Chondrocyte (in vitro differentiated cells): ENCODE measurements at regions not wholly inside any gene's neighbourhood (a gene's known extent, or its start where the extent isn't known, plus 50 kb on each side); places are given as distances from the start of the nearest gene placed in this dataset.

ENCODE experiments used
- DNase-seq: peaks from one replicate; pipeline ENCODE4 v3.0.0; 2021; ENCODE audit warnings: mixed read lengths, low spot score
- H3K27ac Mint-ChIP-seq: one replicate; pipeline ENCODE4 v1.8.0; 2021; ENCODE audit warnings: mild to moderate bottlenecking, moderate library complexity, mixed read lengths; ENCODE audit not compliant: unreplicated experiment
- H3K27me3 Mint-ChIP-seq: 2 replicates; pipeline ENCODE4 v1.8.0; 2021; ENCODE audit warnings: low read depth, mixed read lengths
- H3K36me3 Mint-ChIP-seq: 2 replicates; pipeline ENCODE4 v1.8.0; 2021; ENCODE audit warnings: low read depth, mixed read lengths
- H3K4me1 Mint-ChIP-seq: 2 replicates; pipeline ENCODE4 v1.8.0; 2021; ENCODE audit warnings: low read depth, mild to moderate bottlenecking, mixed read lengths
- H3K4me3 Mint-ChIP-seq: one replicate; pipeline ENCODE4 v1.8.0; 2021; ENCODE audit warnings: mild to moderate bottlenecking, moderate library complexity, mixed read lengths; ENCODE audit not compliant: unreplicated experiment
- H3K9me3 Mint-ChIP-seq: 2 replicates; pipeline ENCODE4 v1.8.0; 2021; ENCODE audit warnings: low read depth, mixed read lengths
- TF ChIP-seq, protein P1 (sequence below): fragments of 200-600 bp; sonication (generic); IDR thresholded peaks from 2 replicates; pipeline ENCODE4 v1.5.0; 2021; ENCODE audit warnings: antibody characterized with exemption, mild to moderate bottlenecking, moderate library complexity

DNA sequence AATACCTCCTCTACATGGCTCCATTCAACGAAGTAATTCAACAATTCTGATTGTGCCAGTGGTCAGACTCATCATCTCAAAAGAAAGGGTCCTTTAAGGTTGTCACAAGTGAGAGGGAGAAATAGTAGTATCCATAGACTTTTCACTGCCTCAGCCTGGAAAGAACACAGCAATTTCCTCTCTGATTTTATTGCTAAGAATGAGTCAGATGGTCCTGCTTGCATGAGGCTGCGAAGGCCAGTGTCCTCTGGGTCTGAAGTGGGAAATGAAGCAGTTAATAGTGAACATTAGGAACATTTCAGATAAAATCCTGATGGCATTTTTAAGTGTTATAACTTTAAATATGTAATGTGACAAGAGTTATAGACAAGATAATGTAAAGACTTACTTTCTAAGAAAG, 979.0 kb downstream of the EFNA5 start:
- Mint-ChIP-seq H3K4me1 (no peaks in the 10 kb centered on the region), H3K27me3 (no peaks in the 10 kb centered on the region), H3K9me3 (no peaks in the 10 kb centered on the region), H3K4me3 (no peak overlapping the region), H3K27ac (no peak overlapping the region), H3K36me3 (no peaks in the 10 kb centered on the region)
- no peak for DNase-seq
- TF ChIP-seq, protein P1, sequence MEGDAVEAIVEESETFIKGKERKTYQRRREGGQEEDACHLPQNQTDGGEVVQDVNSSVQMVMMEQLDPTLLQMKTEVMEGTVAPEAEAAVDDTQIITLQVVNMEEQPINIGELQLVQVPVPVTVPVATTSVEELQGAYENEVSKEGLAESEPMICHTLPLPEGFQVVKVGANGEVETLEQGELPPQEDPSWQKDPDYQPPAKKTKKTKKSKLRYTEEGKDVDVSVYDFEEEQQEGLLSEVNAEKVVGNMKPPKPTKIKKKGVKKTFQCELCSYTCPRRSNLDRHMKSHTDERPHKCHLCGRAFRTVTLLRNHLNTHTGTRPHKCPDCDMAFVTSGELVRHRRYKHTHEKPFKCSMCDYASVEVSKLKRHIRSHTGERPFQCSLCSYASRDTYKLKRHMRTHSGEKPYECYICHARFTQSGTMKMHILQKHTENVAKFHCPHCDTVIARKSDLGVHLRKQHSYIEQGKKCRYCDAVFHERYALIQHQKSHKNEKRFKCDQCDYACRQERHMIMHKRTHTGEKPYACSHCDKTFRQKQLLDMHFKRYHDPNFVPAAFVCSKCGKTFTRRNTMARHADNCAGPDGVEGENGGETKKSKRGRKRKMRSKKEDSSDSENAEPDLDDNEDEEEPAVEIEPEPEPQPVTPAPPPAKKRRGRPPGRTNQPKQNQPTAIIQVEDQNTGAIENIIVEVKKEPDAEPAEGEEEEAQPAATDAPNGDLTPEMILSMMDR: no peak

DNA sequence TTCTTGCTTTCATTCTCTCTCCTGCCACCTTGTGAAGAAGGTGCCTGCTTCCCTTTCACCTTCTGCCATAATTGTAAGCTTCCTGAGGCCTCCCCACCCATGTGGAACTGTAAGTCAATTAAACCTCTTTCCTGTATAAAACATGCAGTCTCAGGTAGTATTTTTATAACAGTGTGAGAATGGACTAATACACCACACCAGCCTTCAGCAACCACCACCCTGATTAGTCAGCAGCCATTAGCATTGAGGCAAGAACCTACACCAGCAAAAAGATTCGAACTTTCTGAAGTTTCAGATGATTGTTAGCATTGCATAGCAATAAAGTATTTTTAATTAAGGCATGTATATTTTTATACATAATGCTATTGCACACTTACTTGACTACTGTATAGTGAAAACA, 980.2 kb downstream of the EFNA5 start:
- no peaks in the 10 kb centered on the region for H3K27me3 Mint-ChIP-seq

DNA sequence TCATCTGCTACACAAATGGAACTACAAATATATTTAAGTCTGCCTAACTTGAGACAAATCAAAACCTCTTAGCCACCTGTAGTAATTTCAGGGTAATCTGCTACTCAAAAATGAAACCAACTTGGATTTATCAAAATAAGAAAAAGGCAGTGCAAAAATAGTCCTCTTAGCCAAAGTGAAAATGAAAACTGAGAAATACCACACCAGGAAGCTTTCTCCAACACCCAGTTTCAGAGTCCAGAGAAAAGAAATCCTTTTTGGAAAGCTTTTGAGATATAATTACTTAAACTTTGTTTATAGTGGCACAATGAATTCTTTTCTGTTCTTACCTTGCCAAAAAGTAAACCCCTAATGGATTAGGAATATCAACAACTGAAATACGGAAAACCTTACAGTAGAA, 990.4 kb downstream of the EFNA5 start:
- Mint-ChIP-seq H3K9me3 (peaks cover 22% of the 10 kb centered on the region), H3K4me1 (peaks cover 17% of the 10 kb centered on the region), H3K4me3 (peak overlapping the region; percentile 54), H3K27ac (peak overlapping the region; percentile 83), H3K36me3 (no peaks in the 10 kb centered on the region), H3K27me3 (no peaks in the 10 kb centered on the region)
- TF ChIP-seq, protein P1: no peak
- DNase-seq: no peak

More for the DNA sequence above, 980.2 kb downstream of the EFNA5 start:
- Mint-ChIP-seq H3K4me3 (no peak overlapping the region), H3K27ac (no peak overlapping the region), H3K4me1 (no peaks in the 10 kb centered on the region), H3K9me3 (no peaks in the 10 kb centered on the region), H3K36me3 (no peaks in the 10 kb centered on the region)
- no peak for DNase-seq
- TF ChIP-seq, protein P1: no peak

DNA sequence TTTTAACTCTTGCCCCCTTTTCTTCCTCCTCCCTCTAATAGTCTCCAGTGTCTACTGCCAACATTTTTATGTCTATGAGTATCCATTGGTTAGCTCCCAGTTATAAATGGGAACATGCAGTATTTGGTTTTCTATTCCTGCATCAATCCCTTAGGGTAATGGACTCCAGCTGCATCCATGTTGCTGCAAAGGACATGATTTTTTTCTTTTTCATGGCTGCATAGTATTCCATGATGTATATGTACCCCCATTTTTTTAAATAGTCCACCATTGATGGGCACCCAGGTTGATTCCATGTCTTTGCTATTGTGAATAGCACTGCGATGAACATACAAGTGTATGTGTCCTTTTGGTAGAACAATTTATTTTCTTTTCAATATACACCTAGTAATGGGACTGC, 993.7 kb downstream of the EFNA5 start:
- TF ChIP-seq, protein P1: no peak
- Mint-ChIP-seq H3K9me3 (peaks cover 13% of the 10 kb centered on the region), H3K36me3 (no peaks in the 10 kb centered on the region), H3K4me1 (peaks cover 17% of the 10 kb centered on the region), H3K27ac (no peak overlapping the region), H3K4me3 (no peak overlapping the region), H3K27me3 (no peaks in the 10 kb centered on the region)
- DNase-seq: no peak

DNA sequence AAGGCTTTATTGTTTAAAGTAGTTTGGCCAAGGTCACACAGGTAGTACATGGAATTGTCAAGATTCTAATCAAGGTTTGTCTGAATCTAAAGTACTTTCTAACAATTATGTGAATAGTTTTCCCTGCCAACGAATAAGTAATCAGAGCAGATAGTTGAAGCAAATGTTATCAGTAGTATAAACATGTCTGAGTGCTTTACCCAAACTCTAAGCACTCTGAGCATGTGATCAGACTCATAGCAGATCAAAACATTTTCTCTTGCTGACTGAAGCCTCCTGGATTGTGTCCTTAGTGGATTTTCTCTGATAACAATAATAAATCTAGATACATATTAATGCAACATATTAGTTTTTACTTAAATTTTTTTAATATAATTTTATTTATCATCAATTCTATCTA, 995.0 kb downstream of the EFNA5 start:
- no peak overlapping the region for H3K27ac Mint-ChIP-seq
- TF ChIP-seq, protein P1: no peak
- no peaks in the 10 kb centered on the region for H3K27me3 Mint-ChIP-seq
- H3K4me3 Mint-ChIP-seq: no peak overlapping the region
- no peaks in the 10 kb centered on the region for H3K36me3 Mint-ChIP-seq
- peaks cover 10% of the 10 kb centered on the region for H3K4me1 Mint-ChIP-seq
- H3K9me3 Mint-ChIP-seq: peaks cover 13% of the 10 kb centered on the region
- DNase-seq: no peak
